GM12891 (cell line): ENCODE measurements at regions not wholly inside any gene's neighbourhood (a gene's known extent, or its start where the extent isn't known, plus 50 kb on each side); places are given as distances from the start of the nearest gene placed in this dataset.

ENCODE experiments used
- POLR2A ChIP-seq: IDR thresholded peaks from 2 replicates; pipeline ENCODE4 v1.6.1; 2011; ENCODE audit warnings: low read depth, low read length, control low read depth
- POLR2AphosphoS5 ChIP-seq: IDR thresholded peaks from 2 replicates; pipeline ENCODE4 v1.6.1; 2011; ENCODE audit warnings: low read depth, low read length, control low read depth
- SPI1 ChIP-seq: IDR thresholded peaks from 2 replicates; pipeline ENCODE4 v1.6.1; 2011; ENCODE audit warnings: low read depth, low read length, control low read depth
- TAF1 ChIP-seq: IDR thresholded peaks from 2 replicates; pipeline ENCODE4 v1.6.1; 2011; ENCODE audit warnings: low read depth, low read length, control low read depth

GRCh38 chr4:19557161-19557560 is 694.5 kb upstream of the SLIT2 start:
- TF ChIP-seq POLR2A (no peak), TAF1 (no peak), POLR2AphosphoS5 (no peak), SPI1 (no peak)
